Gastroesophageal sphincter (tissue), 3 donors: ENCODE measurements at regions not wholly inside any gene's neighbourhood (a gene's known extent, or its start where the extent isn't known, plus 50 kb on each side); places are given as distances from the start of the nearest gene placed in this dataset.

Source experiments
- EP300 ChIP-seq: sonication (generic); formaldehyde crosslinking; IDR thresholded peaks from one replicate; pipeline ENCODE4 v1.6.1; 2017; ENCODE audit warnings: antibody characterized with exemption, mild to moderate bottlenecking
- POLR2A ChIP-seq, 2 donors: fragments of 450-650 bp; IDR thresholded peaks; one replicate each; pipeline ENCODE4 v1.6.1; 2017; ENCODE audit warnings: antibody characterized with exemption in 2 of 2, mild to moderate bottlenecking in 2 of 2, moderate library complexity in 1 of 2
- TF ChIP-seq, protein P1 (sequence below), 4 experiments: fragments of 200-600 bp in 2 of 4; fragments of 450-650 bp in 2 of 4; sonication (generic) in 1 of 4; IDR thresholded peaks; one replicate each; pipeline ENCODE4 v1.5.1; 2017 to 2019; ENCODE audit warnings: antibody characterized with exemption in 4 of 4, mild to moderate bottlenecking in 2 of 4, moderate library complexity in 2 of 4

DNA sequence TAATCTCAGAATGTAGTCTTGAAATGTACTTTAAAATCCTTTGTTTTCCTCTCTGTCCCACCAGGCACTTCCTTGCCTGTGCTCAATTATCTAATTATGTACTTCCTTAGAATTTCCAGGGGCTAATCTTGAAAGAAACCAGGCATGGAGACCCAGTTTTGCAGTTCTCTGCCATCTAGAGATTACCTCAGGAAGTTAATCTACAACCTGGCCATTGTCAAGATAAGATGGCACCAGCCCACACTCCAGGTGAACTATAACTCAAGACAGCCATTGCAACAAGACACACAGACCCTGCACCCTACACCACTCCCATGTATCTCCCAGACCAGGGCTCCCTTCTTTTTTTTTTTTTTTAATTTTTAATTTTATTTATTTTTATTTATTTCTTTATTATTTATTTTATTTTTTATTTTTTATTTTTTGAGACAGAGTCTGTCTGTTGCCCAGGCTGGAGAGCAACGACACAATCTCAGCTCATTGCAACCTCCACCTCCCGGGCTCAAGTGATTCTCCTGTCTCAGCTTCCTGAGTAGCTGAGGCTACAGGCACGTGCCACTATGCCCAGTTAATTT is 85.9 kb upstream of the TRIM24 start:
- TF ChIP-seq, protein P1, sequence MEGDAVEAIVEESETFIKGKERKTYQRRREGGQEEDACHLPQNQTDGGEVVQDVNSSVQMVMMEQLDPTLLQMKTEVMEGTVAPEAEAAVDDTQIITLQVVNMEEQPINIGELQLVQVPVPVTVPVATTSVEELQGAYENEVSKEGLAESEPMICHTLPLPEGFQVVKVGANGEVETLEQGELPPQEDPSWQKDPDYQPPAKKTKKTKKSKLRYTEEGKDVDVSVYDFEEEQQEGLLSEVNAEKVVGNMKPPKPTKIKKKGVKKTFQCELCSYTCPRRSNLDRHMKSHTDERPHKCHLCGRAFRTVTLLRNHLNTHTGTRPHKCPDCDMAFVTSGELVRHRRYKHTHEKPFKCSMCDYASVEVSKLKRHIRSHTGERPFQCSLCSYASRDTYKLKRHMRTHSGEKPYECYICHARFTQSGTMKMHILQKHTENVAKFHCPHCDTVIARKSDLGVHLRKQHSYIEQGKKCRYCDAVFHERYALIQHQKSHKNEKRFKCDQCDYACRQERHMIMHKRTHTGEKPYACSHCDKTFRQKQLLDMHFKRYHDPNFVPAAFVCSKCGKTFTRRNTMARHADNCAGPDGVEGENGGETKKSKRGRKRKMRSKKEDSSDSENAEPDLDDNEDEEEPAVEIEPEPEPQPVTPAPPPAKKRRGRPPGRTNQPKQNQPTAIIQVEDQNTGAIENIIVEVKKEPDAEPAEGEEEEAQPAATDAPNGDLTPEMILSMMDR (IDR thresholded peaks at IDR 0.05), result no peak
- TF ChIP-seq POLR2A (IDR thresholded peaks at IDR 0.05), result no peak
- no peak for TF ChIP-seq EP300
